OCI-LY3 (cell line): ENCODE measurements at regions not wholly inside any gene's neighbourhood (a gene's known extent, or its start where the extent isn't known, plus 50 kb on each side); places are given as distances from the start of the nearest gene placed in this dataset.

ENCODE experiments used
- H2AFZ ChIP-seq: fragments of 200-600, 300-600 bp; shearing (Covaris generic); 2 replicates; pipeline ENCODE4 v1.6.0; 2014; ENCODE audit warnings: antibody characterized with exemption, low read depth, low read length
- H3K27ac ChIP-seq: fragments of 200-600, 300-600 bp; sonication (generic); 2 replicates; pipeline ENCODE4 v1.5.1; 2014; ENCODE audit warnings: mild to moderate bottlenecking, low read length, moderate library complexity, mixed read lengths
- H3K27me3 ChIP-seq: fragments of 200-600, 300-600 bp; sonication (generic); 2 replicates; pipeline ENCODE4 v1.6.1; 2014; ENCODE audit warnings: low read depth, low read length, mixed read lengths
- H3K36me3 ChIP-seq: fragments of 200-600, 300-600 bp; sonication (generic); replicated peaks from 2 replicates; pipeline ENCODE3; 2014; ENCODE audit warnings: low read depth, low read length, mixed read lengths
- H3K4me1 ChIP-seq: fragments of 300-600, 200-600 bp; sonication (generic); 2 replicates; pipeline ENCODE4 v1.6.1; 2014; ENCODE audit warnings: low read length, mixed read lengths
- H3K4me2 ChIP-seq: fragments of 200-600, 300-600 bp; sonication (generic); 2 replicates; pipeline ENCODE4 v1.6.1; 2014; ENCODE audit warnings: low read length, mixed read lengths
- H3K4me3 ChIP-seq: fragments of 300-600, 200-600 bp; sonication (generic); 2 replicates; pipeline ENCODE4 v1.5.1; 2014; ENCODE audit warnings: antibody characterized with exemption, mild to moderate bottlenecking, low read length, moderate library complexity
- H3K79me2 ChIP-seq: fragments of 300-600, 200-600 bp; shearing (Covaris generic); 2 replicates; pipeline ENCODE4 v1.6.1; 2014; ENCODE audit warnings: mild to moderate bottlenecking, low read length, mixed read lengths
- H3K9ac ChIP-seq: fragments of 300-600, 200-600 bp; shearing (Covaris generic); 2 replicates; pipeline ENCODE4 v1.6.0; 2014; ENCODE audit warnings: mild to moderate bottlenecking, low read length, moderate library complexity
- H3K9me3 ChIP-seq: fragments of 200-600, 300-600 bp; shearing (Covaris generic); 2 replicates; pipeline ENCODE4 v1.6.1; 2014; ENCODE audit warnings: low read length, mixed read lengths; ENCODE audit not compliant: insufficient read depth
- H4K20me1 ChIP-seq: fragments of 200-600, 300-600 bp; sonication (generic); 2 replicates; pipeline ENCODE4 v1.6.1; 2016; ENCODE audit warnings: low read length, mixed read lengths; ENCODE audit not compliant: insufficient read depth
- EZH2phosphoT487 ChIP-seq: fragments of 200-600 bp; shearing (Covaris generic); IDR thresholded peaks from 2 replicates; pipeline ENCODE4 v1.6.1; 2018; ENCODE audit warnings: antibody characterized with exemption, mixed run types, low read depth
- TF ChIP-seq, protein P1 (sequence below): fragments of 200-600, 300-600 bp; sonication (generic); IDR thresholded peaks from 2 replicates; pipeline ENCODE4 v1.5.1; 2014; ENCODE audit warnings: antibody characterized with exemption, low read length, low read depth

- no peak overlapping the region for H3K9ac ChIP-seq
- no peaks in the 10 kb centered on the region for H3K27me3 ChIP-seq
- no peaks in the 10 kb centered on the region for H4K20me1 ChIP-seq
- H3K4me1 ChIP-seq: peaks cover 12% of the 10 kb centered on the region
- H2AFZ ChIP-seq: no peak overlapping the region
- no peak overlapping the region for H3K4me2 ChIP-seq
- no peak overlapping the region for H3K4me3 ChIP-seq
- no peaks in the 10 kb centered on the region for H3K36me3 ChIP-seq
- no peak for TF ChIP-seq EZH2phosphoT487
- TF ChIP-seq, protein P1, sequence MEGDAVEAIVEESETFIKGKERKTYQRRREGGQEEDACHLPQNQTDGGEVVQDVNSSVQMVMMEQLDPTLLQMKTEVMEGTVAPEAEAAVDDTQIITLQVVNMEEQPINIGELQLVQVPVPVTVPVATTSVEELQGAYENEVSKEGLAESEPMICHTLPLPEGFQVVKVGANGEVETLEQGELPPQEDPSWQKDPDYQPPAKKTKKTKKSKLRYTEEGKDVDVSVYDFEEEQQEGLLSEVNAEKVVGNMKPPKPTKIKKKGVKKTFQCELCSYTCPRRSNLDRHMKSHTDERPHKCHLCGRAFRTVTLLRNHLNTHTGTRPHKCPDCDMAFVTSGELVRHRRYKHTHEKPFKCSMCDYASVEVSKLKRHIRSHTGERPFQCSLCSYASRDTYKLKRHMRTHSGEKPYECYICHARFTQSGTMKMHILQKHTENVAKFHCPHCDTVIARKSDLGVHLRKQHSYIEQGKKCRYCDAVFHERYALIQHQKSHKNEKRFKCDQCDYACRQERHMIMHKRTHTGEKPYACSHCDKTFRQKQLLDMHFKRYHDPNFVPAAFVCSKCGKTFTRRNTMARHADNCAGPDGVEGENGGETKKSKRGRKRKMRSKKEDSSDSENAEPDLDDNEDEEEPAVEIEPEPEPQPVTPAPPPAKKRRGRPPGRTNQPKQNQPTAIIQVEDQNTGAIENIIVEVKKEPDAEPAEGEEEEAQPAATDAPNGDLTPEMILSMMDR: 0 out of 2 replicates have a peak, but pooled peaks have one; percentile 13
- no peak overlapping the region for H3K27ac ChIP-seq
- no peaks in the 10 kb centered on the region for H3K79me2 ChIP-seq
- H3K9me3 ChIP-seq: no peaks in the 10 kb centered on the region
Observed at GRCh38 chr6:110534731-110535492, 58.5 kb upstream of the SLC22A16 start.

GRCh38 chr6:110532431-110532830 lies 56.0 kb upstream of the SLC22A16 start:
- Histone ChIP-seq H3K36me3 (no peaks in the 10 kb centered on the region), H3K4me3 (no peak overlapping the region)
- no peak for TF ChIP-seq EZH2phosphoT487
- TF ChIP-seq, protein P1: no peak

GRCh38 chr6:110530671-110531070 lies 54.3 kb upstream of the SLC22A16 start:
- Histone ChIP-seq H4K20me1 (no peaks in the 10 kb centered on the region), H3K36me3 (no peaks in the 10 kb centered on the region), H3K9me3 (no peaks in the 10 kb centered on the region), H3K79me2 (no peaks in the 10 kb centered on the region), H3K4me1 (no peaks in the 10 kb centered on the region), H3K27me3 (no peaks in the 10 kb centered on the region), H3K4me3 (no peak overlapping the region), H2AFZ (no peak overlapping the region), H3K4me2 (no peak overlapping the region), H3K9ac (no peak overlapping the region), H3K27ac (no peak overlapping the region)
- TF ChIP-seq, protein P1: no peak
- no peak for TF ChIP-seq EZH2phosphoT487

More at GRCh38 chr6:110532431-110532830, 56.0 kb upstream of the SLC22A16 start:
- H3K27me3 ChIP-seq: no peaks in the 10 kb centered on the region
- H2AFZ ChIP-seq: no peak overlapping the region
- no peaks in the 10 kb centered on the region for H3K79me2 ChIP-seq
- H3K9me3 ChIP-seq: no peaks in the 10 kb centered on the region
- peaks cover 7% of the 10 kb centered on the region for H3K4me1 ChIP-seq
- H3K9ac ChIP-seq: no peak overlapping the region
- no peak overlapping the region for H3K27ac ChIP-seq
- H3K4me2 ChIP-seq: no peak overlapping the region
- no peaks in the 10 kb centered on the region for H4K20me1 ChIP-seq

DNA sequence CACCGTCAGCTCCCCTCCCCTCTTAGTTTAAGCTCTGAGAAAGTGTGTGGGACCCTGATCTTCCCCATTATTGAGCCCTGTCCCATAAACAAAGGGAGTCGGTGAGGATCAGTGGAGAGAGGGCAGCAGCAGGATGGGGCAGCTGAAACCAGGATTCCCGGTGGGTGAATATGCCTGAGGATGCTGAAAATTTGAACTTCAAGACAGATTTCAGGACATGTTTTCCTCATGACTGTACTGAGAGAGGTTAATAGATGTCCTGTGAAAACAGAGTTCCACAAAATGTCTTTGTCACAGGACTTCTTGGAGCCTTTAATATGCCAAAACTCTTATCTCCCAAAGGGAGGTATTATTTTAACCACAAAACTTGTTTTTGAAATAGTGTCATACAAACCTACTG lies 53.5 kb upstream of the SLC22A16 start:
- Histone ChIP-seq H3K79me2 (no peaks in the 10 kb centered on the region), H3K36me3 (no peaks in the 10 kb centered on the region), H2AFZ (no peak overlapping the region), H3K27ac (no peak overlapping the region), H3K9ac (no peak overlapping the region), H3K4me1 (no peaks in the 10 kb centered on the region), H3K27me3 (no peaks in the 10 kb centered on the region), H3K4me3 (no peak overlapping the region), H3K4me2 (no peak overlapping the region), H3K9me3 (no peaks in the 10 kb centered on the region), H4K20me1 (no peaks in the 10 kb centered on the region)
- no peak for TF ChIP-seq EZH2phosphoT487
- TF ChIP-seq, protein P1: no peak
